AG20443 (cell line): ENCODE measurements at regions not wholly inside any gene's neighbourhood (a gene's known extent, or its start where the extent isn't known, plus 50 kb on each side); places are given as distances from the start of the nearest gene placed in this dataset.
"Not testable (repeated sequence)": the region's sequence is repeated elsewhere in the genome, so short reads cannot be mapped to it uniquely, and the experiment has no call there.

ENCODE experiments used
- DNase-seq: peaks from one replicate; pipeline ENCODE4 v3.0.0; 2012; ENCODE audit warnings: low spot score, mixed read lengths

DNA sequence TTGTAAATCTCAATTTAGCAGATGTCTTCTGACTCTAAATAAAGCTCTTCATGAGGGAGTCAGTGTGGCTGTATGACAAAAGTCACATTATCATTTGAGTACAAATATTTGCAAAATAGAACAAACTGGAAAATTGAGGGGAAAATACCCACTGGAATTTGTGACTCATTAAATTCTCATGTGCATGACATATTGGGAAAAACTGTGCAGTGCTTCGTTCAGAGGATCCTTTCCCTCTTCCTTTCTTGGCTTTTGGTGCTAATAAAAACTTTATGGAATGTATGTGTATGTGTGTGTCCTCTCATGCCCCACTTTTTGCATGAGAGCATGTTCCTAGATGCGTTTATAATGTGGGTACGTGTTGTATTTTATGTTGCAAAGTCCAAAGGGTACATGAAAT, 267.8 kb downstream of the KTN1 start:
- peak; percentile 50 for DNase-seq

DNA sequence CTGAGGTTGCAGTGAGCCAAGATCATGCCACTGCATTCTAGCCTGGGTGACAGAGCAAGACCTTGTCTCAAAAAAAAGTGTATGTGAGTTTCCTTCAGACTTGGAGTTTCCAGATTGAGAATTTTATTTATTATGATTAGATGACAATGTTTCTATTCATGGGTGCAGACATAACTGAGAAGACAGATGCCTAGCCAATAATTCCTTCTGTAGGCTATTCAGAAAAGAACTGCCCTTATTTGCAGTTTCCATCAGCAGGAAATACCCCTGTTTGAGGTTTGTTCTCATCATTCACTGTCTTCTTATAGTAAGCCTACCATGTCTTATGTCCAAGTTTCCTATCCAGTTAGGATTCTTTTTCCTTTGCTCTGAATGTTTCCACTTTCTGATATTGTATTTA, 269.0 kb downstream of the KTN1 start:
- DNase-seq: no peak

DNA sequence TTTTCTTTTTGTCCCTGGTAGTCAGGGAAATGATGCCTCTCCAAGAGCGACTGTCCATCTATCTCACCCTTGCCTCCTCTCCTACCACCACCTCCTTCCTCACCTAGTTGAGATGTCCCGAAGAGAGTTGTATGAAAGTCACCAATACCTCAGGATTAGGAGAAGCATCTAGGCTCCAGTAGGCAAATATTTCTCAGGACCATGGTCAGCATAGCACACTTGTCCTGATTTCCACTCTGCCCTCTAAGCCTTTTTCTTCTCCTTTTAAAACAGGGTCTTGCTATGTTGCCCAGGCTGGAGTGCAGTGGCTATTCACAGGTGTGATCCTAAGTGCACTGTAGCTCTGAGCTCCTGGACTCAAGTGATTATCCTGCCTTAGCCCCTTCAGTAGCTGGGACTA, 268.4 kb upstream of the PELI2 start:
- DNase-seq: no peak

DNA sequence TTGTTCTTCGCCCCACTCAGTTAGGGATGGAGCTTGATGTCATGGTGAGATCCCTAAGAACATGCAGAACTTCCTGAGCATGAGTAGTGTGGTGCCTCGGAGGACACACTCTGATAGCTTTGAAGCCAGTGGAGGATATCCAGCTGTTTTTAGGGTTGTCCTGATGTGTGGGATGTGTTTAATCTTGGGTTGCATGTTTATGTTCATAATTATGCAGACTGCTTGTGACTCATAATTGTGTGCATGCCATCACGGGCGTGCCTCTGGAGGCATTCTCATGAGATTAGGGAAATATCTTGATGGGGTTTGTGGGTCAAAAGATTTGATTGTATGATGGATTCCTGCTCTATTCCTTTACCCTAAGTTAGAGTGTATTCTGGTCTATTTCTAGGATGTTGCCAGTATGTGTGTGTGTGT, 267.4 kb upstream of the PELI2 start:
- DNase-seq: peak; percentile 62

DNA sequence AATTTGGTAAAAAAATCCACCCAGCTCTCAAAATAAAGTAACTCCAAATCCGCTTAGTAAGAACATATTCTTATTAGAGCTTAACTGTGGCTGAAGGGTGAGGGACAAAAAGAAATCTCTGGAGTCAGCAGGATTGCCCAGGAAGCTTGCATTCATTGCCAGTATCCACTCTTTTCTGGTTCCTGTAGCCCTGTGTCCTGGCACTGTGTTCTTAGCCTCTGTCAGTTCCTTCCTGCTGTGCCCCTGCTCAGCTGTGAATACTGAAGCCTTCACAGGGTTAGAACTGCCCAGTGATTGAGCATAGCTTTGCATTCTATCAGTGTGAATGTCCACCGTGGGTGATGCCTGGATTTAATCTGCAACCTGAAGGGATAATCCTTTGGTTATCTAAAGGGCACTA, 266.9 kb upstream of the PELI2 start:
- DNase-seq: no peak

DNA sequence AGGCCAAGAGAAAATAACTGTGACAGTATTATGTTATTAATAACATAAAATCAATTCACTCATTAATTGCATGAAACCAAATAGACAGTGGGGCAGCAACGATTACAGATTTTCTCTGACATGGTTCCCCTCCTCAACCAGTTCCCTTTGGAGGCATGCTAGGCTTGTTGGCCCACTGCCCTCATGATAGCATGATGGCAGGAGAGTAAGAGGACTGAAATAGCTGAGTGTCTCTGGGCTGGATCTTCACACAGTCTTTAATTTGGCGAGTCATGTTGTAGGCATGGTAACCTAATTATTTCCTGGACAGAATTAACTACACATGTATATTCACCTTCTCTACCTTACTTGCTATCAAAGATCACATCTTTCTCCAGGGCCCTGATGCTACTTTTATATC, 266.2 kb upstream of the PELI2 start:
- DNase-seq: no peak

DNA sequence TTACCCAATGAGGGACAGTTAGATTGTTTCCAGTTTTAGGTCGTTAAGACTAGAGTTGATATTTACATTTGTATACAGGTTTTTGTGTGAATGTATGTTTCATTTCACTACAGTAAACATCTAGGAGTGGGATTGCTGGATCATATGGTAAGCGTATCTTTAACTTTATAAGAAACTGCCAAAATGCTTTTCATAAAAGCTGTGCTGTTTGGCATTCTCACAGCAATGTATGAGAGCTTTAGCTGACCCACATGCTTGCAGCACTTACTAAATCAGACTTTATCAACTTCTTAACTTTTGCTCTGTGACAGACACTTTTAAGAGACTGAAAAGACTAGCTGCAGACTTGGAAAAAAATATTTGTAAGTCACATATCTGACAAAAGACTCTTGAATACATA, 262.5 kb upstream of the PELI2 start:
- DNase-seq: no peak

DNA sequence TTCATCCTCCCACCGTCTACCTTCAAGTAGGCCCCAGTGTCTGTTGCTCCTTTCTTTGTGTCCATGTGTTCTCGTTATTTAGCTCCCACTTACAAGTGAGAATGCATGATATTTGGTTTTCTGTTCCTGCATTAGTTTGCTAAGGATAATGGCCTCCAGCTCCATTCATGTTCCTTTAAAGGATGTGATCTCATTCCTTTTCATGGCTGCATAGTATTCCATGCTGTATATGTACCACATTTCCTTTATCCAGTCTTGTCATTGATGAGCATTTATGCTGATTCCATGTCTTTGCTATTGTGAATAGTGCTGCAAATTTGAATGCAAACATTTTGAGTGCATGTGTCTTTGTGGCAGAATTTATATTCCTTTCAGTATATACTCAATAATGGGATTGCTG, 259.6 kb upstream of the PELI2 start:
- DNase-seq: no peak

DNA sequence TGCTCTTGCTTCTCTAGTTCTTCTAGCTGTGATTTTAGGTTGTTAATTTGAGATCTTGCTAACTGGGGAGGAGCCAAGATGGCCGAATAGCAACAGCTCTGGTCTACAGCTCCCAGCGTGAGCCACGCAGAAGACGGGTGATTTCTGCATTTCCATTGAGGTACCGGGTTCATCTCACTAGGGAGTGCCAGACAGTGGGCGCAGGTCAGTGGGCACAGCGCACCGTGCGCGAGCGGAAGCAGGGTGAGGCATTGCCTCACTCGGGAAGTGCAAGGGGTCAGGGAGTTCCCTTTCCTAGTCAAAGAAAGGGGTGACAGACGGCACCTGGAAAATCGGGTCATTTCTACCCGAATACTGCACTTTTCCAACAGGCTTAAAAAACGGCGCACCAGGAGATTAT, 256.6 kb upstream of the PELI2 start:
- DNase-seq: not testable (repeated sequence)

DNA sequence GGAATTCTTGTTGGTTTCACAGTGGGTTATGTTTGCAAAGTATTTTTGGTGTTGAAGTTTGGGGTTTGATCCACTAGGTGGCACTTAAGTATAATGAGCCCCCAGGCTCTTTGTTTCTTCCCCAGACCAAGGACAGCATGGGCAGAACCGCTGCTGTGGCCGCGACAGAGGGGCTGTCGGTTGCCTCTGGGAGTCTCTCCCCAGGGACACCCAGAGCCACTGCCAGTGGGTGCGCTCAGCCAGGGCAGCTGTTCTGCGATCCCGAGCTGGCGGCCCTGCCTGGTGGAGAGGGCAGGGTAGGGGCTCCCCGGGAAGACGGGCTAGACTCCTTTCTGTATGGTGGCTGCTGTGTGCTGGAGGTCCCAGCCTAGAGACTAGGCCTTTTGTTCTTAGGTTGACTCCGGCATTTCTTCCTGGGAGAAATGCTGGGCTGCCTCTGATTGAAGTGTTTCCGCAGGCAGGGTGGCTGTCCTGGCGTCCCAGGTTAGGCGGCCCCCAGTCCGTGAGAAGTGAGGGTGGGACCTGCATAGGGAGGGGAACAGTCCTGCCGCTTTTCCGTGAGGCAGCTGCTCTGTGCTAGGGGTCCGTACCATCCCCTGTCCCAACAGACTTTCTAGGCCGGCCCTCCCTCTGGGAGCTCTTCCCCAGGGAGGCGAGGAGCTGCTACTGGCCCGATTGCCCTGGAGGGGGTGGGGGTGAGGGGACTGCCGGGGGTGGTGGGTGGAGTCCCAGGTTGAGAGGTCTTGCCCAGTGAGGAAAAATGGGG, 253.1 kb upstream of the PELI2 start:
- DNase-seq: no peak

DNA sequence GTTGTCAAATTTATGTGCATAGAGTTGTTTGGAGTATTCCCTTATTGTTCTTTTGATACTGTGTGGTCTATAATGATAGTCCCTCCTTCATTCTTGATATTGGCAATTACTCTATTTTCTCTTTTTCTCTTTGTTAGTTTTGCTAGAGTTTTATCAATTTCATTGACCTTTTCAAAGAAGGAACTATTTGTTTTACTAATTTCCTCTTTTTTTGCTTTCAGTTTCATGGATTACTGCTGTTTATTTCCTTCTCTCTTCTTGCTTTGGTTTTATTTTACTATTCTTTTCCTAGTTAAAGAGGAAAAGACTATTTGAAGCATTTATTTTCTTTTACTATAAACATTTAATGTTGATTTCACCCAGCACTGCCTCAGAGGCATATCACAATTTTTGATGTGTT, 250.9 kb upstream of the PELI2 start:
- DNase-seq: no peak

DNA sequence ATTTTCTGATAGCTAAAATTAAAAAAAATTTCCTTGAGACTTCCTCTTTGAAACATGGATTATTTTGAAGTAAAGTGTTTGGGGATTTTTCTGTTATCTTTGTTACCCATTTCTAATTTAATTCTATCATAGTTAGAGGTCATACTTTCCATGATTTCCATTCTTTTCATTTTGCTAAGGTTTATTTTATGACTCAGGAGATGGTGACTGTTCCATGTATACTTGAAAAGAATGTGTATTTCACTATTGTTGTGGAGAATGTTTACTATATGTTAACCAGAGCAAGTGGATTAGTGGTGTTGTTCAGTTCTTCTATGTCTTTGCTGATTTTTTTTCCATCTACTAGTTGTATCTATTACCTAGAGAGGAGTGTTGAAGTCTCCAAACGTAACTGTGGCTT, 250.5 kb upstream of the PELI2 start:
- DNase-seq: no peak

DNA sequence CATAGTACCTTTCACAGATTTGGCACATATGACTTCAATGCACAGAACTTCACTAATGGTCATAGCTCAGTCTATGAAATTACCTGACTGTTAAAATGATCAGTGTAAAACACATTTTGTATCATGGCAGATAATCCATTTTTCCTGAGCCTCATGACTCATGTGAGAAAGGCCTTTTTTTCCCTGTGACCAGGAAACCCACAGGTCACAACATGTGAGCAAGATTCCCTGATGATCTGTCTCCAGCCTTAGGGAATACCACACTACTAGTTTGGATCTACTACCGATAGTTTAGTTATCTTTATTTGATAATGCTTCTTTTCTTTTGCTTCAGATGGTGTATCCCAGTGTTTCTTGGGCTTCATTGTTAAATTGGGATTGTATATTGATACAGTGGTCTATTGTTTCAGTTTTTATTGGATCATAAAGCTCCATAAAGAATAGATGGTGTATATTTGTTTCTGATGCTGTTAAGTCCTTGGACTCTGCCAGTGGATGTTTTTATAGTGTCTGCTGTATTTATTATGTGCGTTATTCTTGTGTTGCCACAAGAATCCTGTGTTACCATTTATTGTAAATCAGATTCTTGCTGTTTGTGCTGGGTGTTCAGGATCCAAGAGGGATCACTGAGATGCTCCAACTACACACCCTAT, 248.7 kb upstream of the PELI2 start:
- no peak for DNase-seq

DNA sequence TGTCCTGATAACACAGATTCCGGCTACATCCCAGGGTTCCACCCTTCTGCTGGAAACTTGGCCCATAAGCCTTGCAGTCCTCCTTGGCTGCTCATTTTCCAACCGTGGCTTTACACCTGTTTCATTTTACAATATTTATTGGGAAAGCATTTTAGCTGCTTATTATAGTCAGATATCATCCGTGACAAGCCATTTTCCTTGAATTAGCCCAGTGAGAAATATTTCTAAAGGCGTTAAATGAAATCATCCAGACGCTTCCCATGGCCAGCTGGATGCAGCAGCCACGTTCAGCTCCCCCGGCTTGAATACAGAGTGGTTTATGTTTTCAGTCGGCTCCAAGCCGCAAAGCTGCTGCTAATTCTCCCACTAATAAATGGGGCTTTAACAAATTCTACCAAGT, 245.0 kb upstream of the PELI2 start:
- no peak for DNase-seq

DNA sequence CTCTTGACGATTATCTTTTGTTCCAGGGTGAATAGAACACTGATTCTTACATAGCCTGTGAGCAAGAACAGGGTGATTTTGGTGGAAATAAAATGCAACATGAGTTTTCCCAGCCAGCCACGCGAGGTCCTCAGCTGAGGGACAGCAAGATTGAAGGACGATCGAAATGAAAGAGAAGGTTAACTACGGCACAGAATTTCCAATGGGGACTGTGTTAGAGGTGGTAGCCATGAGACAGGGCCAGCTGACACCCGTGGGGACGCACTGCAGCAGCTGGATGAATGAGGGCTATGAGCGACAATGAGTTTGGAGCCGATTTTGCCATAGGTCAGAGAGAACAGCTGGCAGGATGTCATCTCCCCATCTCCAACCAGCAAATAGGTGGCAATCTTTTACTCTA, 243.4 kb upstream of the PELI2 start:
- no peak for DNase-seq

DNA sequence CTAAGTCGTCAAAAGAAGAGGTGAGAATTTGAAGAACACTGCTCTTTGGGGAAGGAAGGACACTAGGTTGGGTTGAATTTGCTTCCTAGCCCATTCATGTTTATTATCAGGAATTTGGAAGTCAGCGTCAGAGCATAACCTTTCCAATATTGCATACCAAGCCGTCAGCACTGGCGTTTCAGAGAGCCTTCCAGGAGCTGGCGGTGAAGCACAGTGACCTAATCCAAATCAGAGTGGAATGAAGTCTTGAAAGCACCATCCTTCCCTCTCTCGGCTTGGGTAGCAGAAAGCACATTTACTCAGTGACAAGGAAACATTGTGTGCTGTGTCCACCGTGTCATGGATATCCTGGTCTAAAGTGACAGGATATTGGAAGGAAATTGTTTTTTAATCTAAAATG, 240.3 kb upstream of the PELI2 start:
- peak; percentile 54 for DNase-seq

DNA sequence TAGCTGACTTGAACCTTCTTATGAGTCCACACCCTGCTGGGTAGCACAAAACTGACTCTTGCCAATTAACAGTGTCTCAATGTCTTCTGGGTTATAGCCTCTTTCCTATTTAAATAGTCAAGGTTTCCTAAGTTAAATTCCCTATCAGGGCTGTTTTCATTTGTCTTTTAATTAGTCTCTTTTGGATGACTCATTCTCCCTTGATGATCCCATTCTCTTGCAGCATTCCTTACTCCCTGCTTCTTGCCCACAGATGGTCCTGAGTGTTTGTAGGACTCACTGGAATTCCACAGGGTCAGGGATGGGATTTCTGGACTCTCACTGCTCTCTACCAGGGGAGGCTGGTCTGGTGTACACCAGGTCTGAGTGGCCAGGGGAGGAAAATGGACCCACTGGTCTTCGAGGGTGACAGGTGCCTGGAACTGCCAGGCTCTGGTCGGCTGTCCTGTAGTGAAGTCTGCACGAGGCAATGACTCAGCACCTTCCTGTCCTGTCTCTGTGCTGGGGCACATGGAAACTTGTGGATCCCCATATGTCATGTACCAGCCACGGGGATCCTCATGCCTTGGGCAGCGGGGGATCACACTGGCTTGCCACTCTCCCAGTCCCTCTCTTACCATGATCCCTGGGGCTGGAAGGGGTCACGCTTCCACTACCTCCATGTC, 236.5 kb upstream of the PELI2 start:
- peak; percentile 48 for DNase-seq

DNA sequence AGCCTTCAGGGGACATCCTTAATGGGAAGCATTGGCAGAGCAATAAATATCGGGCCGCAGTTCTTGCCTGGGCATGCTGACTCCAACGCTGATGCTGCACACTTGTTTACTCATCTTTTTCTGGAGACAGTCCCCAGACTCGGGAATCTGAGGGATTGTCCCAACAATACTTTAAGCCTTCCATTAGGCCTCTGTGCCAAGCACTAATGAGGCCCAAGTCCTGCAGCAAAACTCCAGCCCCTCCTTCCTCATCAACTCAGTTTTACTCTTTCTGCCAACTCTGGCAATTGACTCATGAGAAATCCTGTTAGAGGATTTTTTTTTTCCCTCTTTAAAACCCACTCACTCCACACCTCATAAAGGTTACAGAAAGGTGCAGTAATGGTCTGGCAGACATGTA, 233.4 kb upstream of the PELI2 start:
- peak; percentile 25 for DNase-seq

DNA sequence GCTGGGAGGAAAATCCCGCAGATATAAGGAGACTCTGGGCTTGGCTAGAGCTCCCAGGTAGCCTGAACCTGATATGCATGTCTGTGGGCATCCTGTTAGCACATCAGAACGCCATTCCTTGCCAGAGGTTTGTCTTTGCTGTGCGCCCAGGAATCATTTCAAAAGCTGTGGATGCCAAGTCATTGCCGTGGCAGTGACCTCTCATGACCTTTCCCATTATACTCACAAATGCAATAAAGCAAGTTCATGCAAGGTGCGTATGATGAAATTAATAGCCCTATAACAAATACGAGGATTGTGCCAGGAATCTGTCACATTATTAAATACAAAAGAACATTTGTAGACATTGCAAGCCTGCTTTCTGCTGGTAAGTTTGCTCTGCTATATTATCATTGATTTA, 229.1 kb upstream of the PELI2 start:
- no peak for DNase-seq

DNA sequence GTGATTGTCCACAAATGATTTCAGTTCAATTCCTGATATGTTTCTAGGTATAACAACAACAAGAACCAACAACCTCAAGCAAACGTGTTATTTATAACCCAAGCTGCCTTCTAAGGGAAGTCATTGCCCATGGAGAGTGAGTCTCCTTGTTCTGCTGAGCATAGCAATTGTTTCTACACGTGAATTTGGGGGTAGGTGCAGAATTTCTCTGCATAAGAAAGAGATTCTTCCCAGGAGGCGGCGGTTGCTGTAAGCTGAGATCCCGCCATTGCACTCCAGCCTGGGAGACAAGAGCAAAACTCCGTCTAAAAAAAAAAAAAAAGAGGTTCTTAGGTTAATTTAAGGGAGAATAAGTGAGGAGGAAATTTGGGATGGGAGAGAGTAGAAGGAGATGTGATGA, 226.5 kb upstream of the PELI2 start:
- no peak for DNase-seq

DNA sequence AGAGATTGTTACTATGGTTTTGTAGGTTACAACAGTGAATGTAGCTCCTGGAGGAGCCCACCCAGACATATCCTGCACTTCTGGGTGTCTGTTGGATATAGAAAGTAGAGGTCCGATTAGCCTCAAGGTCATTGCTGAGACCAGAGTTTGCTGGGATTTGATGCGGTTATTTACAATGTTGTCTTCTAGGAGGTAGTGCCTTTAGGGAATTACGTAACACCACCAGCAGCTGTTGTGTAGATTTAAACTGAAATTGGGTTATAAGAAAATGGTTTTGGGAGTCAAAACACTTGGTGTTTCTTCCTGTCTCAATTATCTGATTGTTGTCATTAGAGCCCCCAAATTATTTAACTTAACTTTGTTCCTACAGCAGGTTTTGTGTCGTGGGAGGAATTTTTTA, 225.3 kb upstream of the PELI2 start:
- no peak for DNase-seq

DNA sequence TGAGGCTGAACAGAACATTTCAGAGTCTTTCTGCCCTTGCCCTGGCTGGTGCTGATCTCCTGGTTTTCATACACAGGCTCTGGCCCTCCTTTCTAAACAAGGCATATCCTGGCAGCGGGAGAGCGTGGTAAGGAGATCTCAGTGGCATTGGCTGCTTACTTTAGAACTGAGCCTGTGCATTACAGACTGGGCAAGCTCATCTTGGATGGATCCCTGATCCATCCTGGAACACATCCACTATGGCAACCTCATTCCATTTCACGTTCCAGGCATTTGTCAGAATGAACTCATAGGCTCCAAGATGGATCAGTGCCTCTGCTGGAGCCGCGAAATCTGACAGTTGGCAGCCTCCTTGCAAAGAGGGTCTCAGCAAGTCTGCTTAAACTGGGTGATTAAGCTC, 224.5 kb upstream of the PELI2 start:
- DNase-seq: peak; percentile 22

DNA sequence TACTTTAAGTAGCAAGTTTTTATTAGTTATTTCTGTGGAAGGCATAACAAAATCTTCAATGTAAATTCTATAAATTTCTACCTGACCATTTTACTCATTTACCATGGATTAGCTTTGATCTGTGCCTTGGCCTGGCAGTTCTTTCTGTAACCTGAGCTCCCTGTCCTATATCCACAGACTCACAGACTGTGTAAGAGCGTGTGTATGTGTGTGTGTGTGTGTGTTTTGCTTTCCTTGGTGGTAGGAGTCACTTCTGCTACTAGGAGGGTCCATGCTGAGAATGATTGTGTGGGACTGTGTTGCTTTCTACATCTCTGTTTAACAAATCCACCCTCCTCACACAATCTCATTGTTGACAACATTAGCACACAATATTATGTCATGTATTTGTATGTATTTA, 221.2 kb upstream of the PELI2 start:
- no peak for DNase-seq

DNA sequence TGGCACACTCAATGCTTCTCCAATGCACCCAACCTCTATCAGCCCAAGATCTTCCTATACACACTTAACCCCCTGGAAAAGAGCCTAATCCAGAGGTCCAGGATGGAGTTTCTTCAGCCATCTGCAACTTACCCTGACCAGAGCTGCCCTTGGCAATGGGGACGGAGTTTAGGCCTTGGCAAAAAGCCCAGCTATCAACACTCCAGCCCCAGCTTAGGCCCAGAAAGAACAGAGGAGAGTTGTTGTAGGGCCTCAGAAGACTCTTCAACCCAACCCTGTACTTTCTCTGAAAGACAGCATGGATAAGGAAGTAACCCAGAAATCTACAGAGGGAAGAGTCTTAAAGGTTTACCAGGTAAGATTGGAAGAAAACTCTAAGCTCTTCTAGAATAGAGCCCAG, 219.3 kb upstream of the PELI2 start:
- no peak for DNase-seq
